H9 (cell line): ENCODE measurements at regions not wholly inside any gene's neighbourhood (a gene's known extent, or its start where the extent isn't known, plus 50 kb on each side); places are given as distances from the start of the nearest gene placed in this dataset.

Source experiments
- DNase-seq: peaks from one replicate; pipeline ENCODE4 v3.0.0-alpha.2; 2017
- H2AFZ ChIP-seq: one replicate; pipeline ENCODE4 v1.6.1; 2013; ENCODE audit warnings: mild to moderate bottlenecking, low read length, control low read depth, moderate library complexity
- H2AK5ac ChIP-seq: 2 replicates; pipeline ENCODE4 v1.6.1; 2013; ENCODE audit warnings: low read length, control low read depth, mixed read lengths; ENCODE audit not compliant: insufficient read length
- H2BK120ac ChIP-seq: one replicate; pipeline ENCODE4 v1.6.1; 2013; ENCODE audit warnings: low read depth, mild to moderate bottlenecking, low read length, control low read depth, inconsistent platforms; ENCODE audit not compliant: poor library complexity, severe bottlenecking
- H2BK12ac ChIP-seq: 2 replicates; pipeline ENCODE4 v1.6.1; 2013; ENCODE audit warnings: low read length, control low read depth, mixed read lengths, low read depth; ENCODE audit not compliant: insufficient read length
- H2BK15ac ChIP-seq: 2 replicates; pipeline ENCODE4 v1.6.1; 2013; ENCODE audit warnings: low read depth, low read length, control low read depth
- H2BK20ac ChIP-seq: one replicate; pipeline ENCODE4 v1.6.1; 2013; ENCODE audit warnings: low read depth, mild to moderate bottlenecking, low read length, control low read depth, inconsistent platforms; ENCODE audit not compliant: poor library complexity, severe bottlenecking
- H2BK5ac ChIP-seq: 2 replicates; pipeline ENCODE4 v1.6.1; 2013; ENCODE audit warnings: low read length, control low read depth, mixed read lengths; ENCODE audit not compliant: insufficient read length
- H3K14ac ChIP-seq: 2 replicates; pipeline ENCODE4 v1.6.1; 2013; ENCODE audit warnings: low read length, control low read depth; ENCODE audit not compliant: insufficient read depth
- H3K18ac ChIP-seq: 2 replicates; pipeline ENCODE4 v1.6.1; 2013; ENCODE audit warnings: low read depth, mild to moderate bottlenecking, mixed read lengths, low read length, control low read depth; ENCODE audit not compliant: insufficient read length
- H3K23ac ChIP-seq: 2 replicates; pipeline ENCODE4 v1.6.1; 2013; ENCODE audit warnings: low read length, control low read depth, mixed read lengths, low read depth; ENCODE audit not compliant: insufficient read length
- H3K23me2 ChIP-seq: 2 replicates; pipeline ENCODE4 v1.6.1; 2013; ENCODE audit warnings: low read depth, mild to moderate bottlenecking, mixed read lengths, low read length, control low read depth; ENCODE audit not compliant: insufficient read length, poor library complexity, severe bottlenecking
- H3K27ac ChIP-seq: 2 replicates; pipeline ENCODE4 v1.5.1; 2013; ENCODE audit warnings: low read length, control low read depth, mixed read lengths, low read depth; ENCODE audit not compliant: insufficient read length
- H3K27me3 ChIP-seq: 2 replicates; pipeline ENCODE4 v1.6.1; 2013; ENCODE audit warnings: low read length, control low read depth, inconsistent platforms; ENCODE audit not compliant: insufficient read depth
- H3K4ac ChIP-seq: 2 replicates; pipeline ENCODE4 v1.6.1; 2013; ENCODE audit warnings: low read depth, mild to moderate bottlenecking, control low read depth, inconsistent platforms, low read length, moderate library complexity
- H3K4me1 ChIP-seq: 2 replicates; pipeline ENCODE4 v1.6.1; 2013; ENCODE audit warnings: low read length, control low read depth, inconsistent platforms; ENCODE audit not compliant: insufficient read depth
- H3K4me2 ChIP-seq: 2 replicates; pipeline ENCODE4 v1.6.1; 2013; ENCODE audit warnings: low read length, control low read depth, mixed read lengths; ENCODE audit not compliant: insufficient read length, insufficient read depth
- H3K56ac ChIP-seq: 2 replicates; pipeline ENCODE4 v1.6.1; 2013; ENCODE audit warnings: low read depth, mild to moderate bottlenecking, mixed read lengths, low read length, control low read depth; ENCODE audit not compliant: insufficient read length
- H3K79me1 ChIP-seq: 2 replicates; pipeline ENCODE4 v1.6.1; 2013; ENCODE audit warnings: low read depth, mild to moderate bottlenecking, moderate library complexity, low read length, control low read depth, inconsistent platforms; ENCODE audit not compliant: insufficient read depth, poor library complexity, severe bottlenecking
- H3K79me2 ChIP-seq: 2 replicates; pipeline ENCODE4 v1.6.1; 2013; ENCODE audit warnings: low read length, control low read depth, inconsistent platforms; ENCODE audit not compliant: insufficient read depth
- H3K9ac ChIP-seq: 2 replicates; pipeline ENCODE4 v1.6.1; 2013; ENCODE audit warnings: low read length, control low read depth, mixed read lengths; ENCODE audit not compliant: insufficient read length; ENCODE audit errors: extremely low read depth
- H3K9me3 ChIP-seq: one replicate; pipeline ENCODE4 v1.6.1; 2013; ENCODE audit warnings: low read depth, low read length, inconsistent platforms; ENCODE audit not compliant: control insufficient read depth
- H3T11ph ChIP-seq: one replicate; pipeline ENCODE4 v1.6.1; 2013; ENCODE audit warnings: mild to moderate bottlenecking, low read length, control low read depth, inconsistent platforms
- H4K20me1 ChIP-seq: one replicate; pipeline ENCODE4 v1.6.1; 2013; ENCODE audit not compliant: control insufficient read depth, insufficient read length, insufficient read depth
- H4K5ac ChIP-seq: 2 replicates; pipeline ENCODE4 v1.6.1; 2013; ENCODE audit warnings: low read depth, mild to moderate bottlenecking, mixed read lengths, low read length, control low read depth; ENCODE audit not compliant: insufficient read length
- H4K8ac ChIP-seq: replicated peaks from 2 replicates; pipeline ENCODE4 v1.6.1; 2013; ENCODE audit warnings: low read length, control low read depth, mixed read lengths, low read depth; ENCODE audit not compliant: insufficient read length
- H4K91ac ChIP-seq: 2 replicates; pipeline ENCODE4 v1.6.1; 2013; ENCODE audit warnings: low read depth, mild to moderate bottlenecking, moderate library complexity, mixed read lengths, low read length, control low read depth; ENCODE audit not compliant: insufficient read length
- H3K27ac Mint-ChIP-seq, 3 experiments: 2 replicates in 2 of 3; 3 replicates in 1 of 3; pipeline ENCODE4 v1.8.0; 2020 to 2021; ENCODE audit warnings: mixed read lengths in 3 of 3, mild to moderate bottlenecking in 1 of 3, moderate library complexity in 1 of 3
- H3K27me3 Mint-ChIP-seq: 2 replicates; pipeline ENCODE4 v1.8.0; 2021; ENCODE audit warnings: low read depth, mild to moderate bottlenecking, moderate library complexity, mixed read lengths
- H3K36me3 Mint-ChIP-seq, 3 experiments: 2 replicates in 2 of 3; 3 replicates in 1 of 3; pipeline ENCODE4 v1.8.0; 2020 to 2021; ENCODE audit warnings: low read depth in 3 of 3, mixed read lengths in 3 of 3; ENCODE audit not compliant: insufficient read depth in 1 of 3
- H3K4me1 Mint-ChIP-seq, 2 experiments: 2 replicates each; pipeline ENCODE4 v1.8.0; 2020; ENCODE audit warnings: mixed read lengths in 2 of 2
- H3K4me3 Mint-ChIP-seq, 2 experiments: 2 replicates in 1 of 2; 3 replicates in 1 of 2; pipeline ENCODE4 v1.8.0; 2020 to 2021; ENCODE audit warnings: mild to moderate bottlenecking in 2 of 2, mixed read lengths in 2 of 2, moderate library complexity in 1 of 2
- H3K9me3 Mint-ChIP-seq, 2 experiments: 2 replicates in 1 of 2; 3 replicates in 1 of 2; pipeline ENCODE4 v1.8.0; 2020; ENCODE audit warnings: mild to moderate bottlenecking in 2 of 2, mixed read lengths in 2 of 2, moderate library complexity in 1 of 2
- WGBS: extraction: QIAGEN DNeasy Blood & Tissue Kit; methylation state at CpG from one replicate; pipeline ENCODE4 v1.1.7; 2013; ENCODE audit warnings: missing lambda C conversion rate, low lambda C conversion rate, mixed read lengths; ENCODE audit not compliant: insufficient read length; ENCODE audit errors: extremely low coverage; 5-methylcytosine and 5-hydroxymethylcytosine counted together
- TF ChIP-seq, protein P1 (sequence below): fragments of 200-600 bp; sonication (generic); conservative IDR thresholded peaks from 3 replicates; pipeline ENCODE4 v1.8.0; 2021; ENCODE audit warnings: antibody characterized with exemption, mild to moderate bottlenecking

DNA sequence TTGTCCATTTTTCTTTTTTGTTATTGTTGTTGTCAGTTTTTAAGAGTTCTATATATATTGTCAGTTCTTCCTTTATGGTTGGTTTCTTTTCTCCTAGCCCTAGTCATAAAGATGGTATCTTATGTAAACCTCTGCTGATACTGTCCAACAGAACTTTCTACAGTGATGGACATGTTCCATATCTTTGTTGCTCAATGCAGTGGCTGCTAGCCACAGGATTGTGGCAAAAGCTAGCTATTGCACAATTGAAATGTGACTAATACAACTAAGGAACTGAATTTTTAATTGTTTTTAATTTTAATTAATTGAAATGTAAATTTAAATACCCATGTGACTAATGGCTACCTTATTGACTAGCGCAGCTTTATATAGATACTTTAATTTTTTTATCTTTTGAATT, 411.8 kb upstream of the PTBP2 start:
- Mint-ChIP-seq H3K36me3 (no peaks in the 10 kb centered on the region; a peak in 1 of 7 replicates), H3K4me3 (no peak overlapping the region), H3K27ac (no peak overlapping the region), H3K9me3 (peaks cover 3% of the 10 kb centered on the region in 2 experiments; a peak in 2 of 5 replicates), H3K27me3 (no peaks in the 10 kb centered on the region), H3K4me1 (no peaks in the 10 kb centered on the region)
- H2AFZ ChIP-seq, result no peak overlapping the region
- no peak overlapping the region for H3K56ac ChIP-seq
- no peaks in the 10 kb centered on the region for H3K4me1 ChIP-seq
- no peak overlapping the region for H4K91ac ChIP-seq
- H2BK120ac ChIP-seq, result no peak overlapping the region
- H4K20me1 ChIP-seq, result no peaks in the 10 kb centered on the region
- H3K27me3 ChIP-seq, result no peaks in the 10 kb centered on the region
- WGBS, result no CpG with 5 or more reads among the region's 1 CpG
- DNase-seq, result no peak
- no peak overlapping the region for H3K14ac ChIP-seq
- no peak overlapping the region for H3K4ac ChIP-seq
- no peaks in the 10 kb centered on the region for H3K79me1 ChIP-seq
- H2AK5ac ChIP-seq, result no peak overlapping the region
- no peak overlapping the region for H3K23ac ChIP-seq
- H4K8ac ChIP-seq, result no peak overlapping the region
- no peak overlapping the region for H3K18ac ChIP-seq
- no peak overlapping the region for H3T11ph ChIP-seq
- H2BK15ac ChIP-seq, result no peak overlapping the region
- H3K4me2 ChIP-seq, result no peak overlapping the region
- no peak overlapping the region for H3K27ac ChIP-seq
- H3K79me2 ChIP-seq, result no peaks in the 10 kb centered on the region
- no peak overlapping the region for H4K5ac ChIP-seq
- no peak overlapping the region for H2BK20ac ChIP-seq
- no peaks in the 10 kb centered on the region for H3K23me2 ChIP-seq
- H2BK12ac ChIP-seq, result no peak overlapping the region
- no peak overlapping the region for H3K9ac ChIP-seq
- TF ChIP-seq, protein P1, sequence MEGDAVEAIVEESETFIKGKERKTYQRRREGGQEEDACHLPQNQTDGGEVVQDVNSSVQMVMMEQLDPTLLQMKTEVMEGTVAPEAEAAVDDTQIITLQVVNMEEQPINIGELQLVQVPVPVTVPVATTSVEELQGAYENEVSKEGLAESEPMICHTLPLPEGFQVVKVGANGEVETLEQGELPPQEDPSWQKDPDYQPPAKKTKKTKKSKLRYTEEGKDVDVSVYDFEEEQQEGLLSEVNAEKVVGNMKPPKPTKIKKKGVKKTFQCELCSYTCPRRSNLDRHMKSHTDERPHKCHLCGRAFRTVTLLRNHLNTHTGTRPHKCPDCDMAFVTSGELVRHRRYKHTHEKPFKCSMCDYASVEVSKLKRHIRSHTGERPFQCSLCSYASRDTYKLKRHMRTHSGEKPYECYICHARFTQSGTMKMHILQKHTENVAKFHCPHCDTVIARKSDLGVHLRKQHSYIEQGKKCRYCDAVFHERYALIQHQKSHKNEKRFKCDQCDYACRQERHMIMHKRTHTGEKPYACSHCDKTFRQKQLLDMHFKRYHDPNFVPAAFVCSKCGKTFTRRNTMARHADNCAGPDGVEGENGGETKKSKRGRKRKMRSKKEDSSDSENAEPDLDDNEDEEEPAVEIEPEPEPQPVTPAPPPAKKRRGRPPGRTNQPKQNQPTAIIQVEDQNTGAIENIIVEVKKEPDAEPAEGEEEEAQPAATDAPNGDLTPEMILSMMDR, result no peak
- H3K9me3 ChIP-seq, result no peaks in the 10 kb centered on the region
- H2BK5ac ChIP-seq, result no peak overlapping the region
